GM23338 (cell line): ENCODE measurements at regions not wholly inside any gene's neighbourhood (a gene's known extent, or its start where the extent isn't known, plus 50 kb on each side); places are given as distances from the start of the nearest gene placed in this dataset.
A peak's percentile ranks its signal among the peaks of the same experiment; 100 is the strongest.

ENCODE experiments used
- ATAC-seq: fragments of 200-7000 bp; cut with Tn5 transposase; 3 replicates; pipeline ENCODE4 v1.9.1; 2020
- DNase-seq: peaks from one replicate; pipeline ENCODE4 v3.0.0-alpha.2; 2015; ENCODE audit warnings: low spot score
- H2AFZ ChIP-seq: fragments of 200-600 bp; sonication (generic); 2 replicates; pipeline ENCODE4 v1.8.0; 2016; ENCODE audit warnings: antibody characterized with exemption, mild to moderate bottlenecking, moderate library complexity
- H3F3A ChIP-seq: fragments of 200-600 bp; sonication (generic); replicated peaks from 2 replicates; pipeline ENCODE4 v1.8.0; 2017; ENCODE audit warnings: antibody characterized with exemption, mixed run types, low read depth
- H3K27ac ChIP-seq: fragments of 200-600 bp; sonication (generic); 2 replicates; pipeline ENCODE4 v1.6.1; 2016; ENCODE audit warnings: low read depth
- H3K27me3 ChIP-seq: fragments of 200-600 bp; sonication (generic); 2 replicates; pipeline ENCODE4 v1.8.0; 2016; ENCODE audit warnings: mild to moderate bottlenecking, mixed run types, moderate library complexity; ENCODE audit not compliant: insufficient read depth
- H3K36me3 ChIP-seq: fragments of 200-600 bp; sonication (generic); 2 replicates; pipeline ENCODE4 v1.8.0; 2016; ENCODE audit warnings: mild to moderate bottlenecking; ENCODE audit not compliant: insufficient read depth
- H3K4me1 ChIP-seq: fragments of 200-600 bp; sonication (generic); 2 replicates; pipeline ENCODE4 v1.8.0; 2016; ENCODE audit warnings: mild to moderate bottlenecking, moderate library complexity; ENCODE audit not compliant: insufficient read depth
- H3K4me2 ChIP-seq: fragments of 200-600 bp; sonication (generic); 2 replicates; pipeline ENCODE4 v1.7.1; 2017; ENCODE audit warnings: mixed run types
- H3K4me3 ChIP-seq: fragments of 200-600 bp; sonication (generic); 2 replicates; pipeline ENCODE4 v1.6.1; 2016; ENCODE audit warnings: mixed run types
- H3K79me2 ChIP-seq: fragments of 200-600 bp; sonication (generic); replicated peaks from 2 replicates; pipeline ENCODE4 v1.8.0; 2017; ENCODE audit warnings: mild to moderate bottlenecking; ENCODE audit not compliant: insufficient read depth
- H3K9me2 ChIP-seq: fragments of 200-600 bp; sonication (generic); 2 replicates; pipeline ENCODE4 v1.8.0; 2017; ENCODE audit not compliant: insufficient read depth
- H4K20me1 ChIP-seq: fragments of 200-600 bp; sonication (generic); replicated peaks from 2 replicates; pipeline ENCODE4 v1.8.0; 2017; ENCODE audit warnings: mild to moderate bottlenecking; ENCODE audit not compliant: insufficient read depth
- H3K27ac Mint-ChIP-seq: 2 replicates; pipeline ENCODE4 v1.8.0; 2020; ENCODE audit warnings: inconsistent platforms, mild to moderate bottlenecking, moderate library complexity, mixed read lengths
- H3K27me3 Mint-ChIP-seq: 3 replicates; pipeline ENCODE4 v1.8.0; 2022; ENCODE audit warnings: low read depth, mild to moderate bottlenecking, moderate library complexity, mixed read lengths, inconsistent platforms; ENCODE audit not compliant: insufficient read depth, poor library complexity
- H3K36me3 Mint-ChIP-seq: 3 replicates; pipeline ENCODE4 v1.8.0; 2021; ENCODE audit warnings: low read depth, mild to moderate bottlenecking, inconsistent platforms, moderate library complexity, mixed read lengths
- H3K4me1 Mint-ChIP-seq: 3 replicates; pipeline ENCODE4 v1.8.0; 2020; ENCODE audit warnings: mild to moderate bottlenecking, inconsistent platforms, mixed read lengths
- H3K4me3 Mint-ChIP-seq: 3 replicates; pipeline ENCODE4 v1.8.0; 2021; ENCODE audit warnings: moderate library complexity, mild to moderate bottlenecking, inconsistent platforms, mixed read lengths
- H3K9me3 Mint-ChIP-seq: 3 replicates; pipeline ENCODE4 v1.8.0; 2020; ENCODE audit warnings: moderate library complexity, mild to moderate bottlenecking, inconsistent platforms, mixed read lengths
- CREB1 ChIP-seq: fragments of 250-450 bp; sonication (Bioruptor Pico); IDR thresholded peaks from 2 replicates; pipeline ENCODE4 v1.5.0; 2020; ENCODE audit warnings: low read depth, mild to moderate bottlenecking, moderate library complexity
- CTCF ChIP-seq, 2 experiments: fragments of 200-600 bp in 1 of 2; sonication (generic) in 1 of 2; conservative IDR thresholded peaks; 2 replicates each; pipeline versions ENCODE4 v1.5.1 to v1.6.1; 2016 to 2017; ENCODE audit warnings: antibody characterized with exemption in 2 of 2, low read depth in 2 of 2, mild to moderate bottlenecking in 2 of 2, moderate library complexity in 1 of 2
- EZH2 ChIP-seq: fragments of 200-600 bp; sonication (generic); IDR thresholded peaks from one replicate; pipeline ENCODE4 v1.8.0; 2017; ENCODE audit warnings: antibody characterized with exemption, mild to moderate bottlenecking, low read depth; ENCODE audit not compliant: unreplicated experiment
- EZH2phosphoT487 ChIP-seq: fragments of 200-600 bp; sonication (generic); IDR thresholded peaks from one replicate; pipeline ENCODE4 v1.8.1; 2018; ENCODE audit warnings: antibody characterized with exemption; ENCODE audit not compliant: unreplicated experiment
- JUNB ChIP-seq: IDR thresholded peaks from one replicate; pipeline ENCODE4 v1.6.1; 2016; ENCODE audit warnings: antibody characterized with exemption; ENCODE audit not compliant: unreplicated experiment
- POLR2AphosphoS5 ChIP-seq: IDR thresholded peaks from 2 replicates; pipeline ENCODE4 v1.6.1; 2016; ENCODE audit warnings: antibody characterized with exemption, low read depth
- REST ChIP-seq: IDR thresholded peaks from one replicate; pipeline ENCODE4 v1.6.1; 2018; ENCODE audit warnings: antibody characterized with exemption; ENCODE audit not compliant: unreplicated experiment
- STAT1 ChIP-seq: IDR thresholded peaks from one replicate; pipeline ENCODE4 v1.6.1; 2016; ENCODE audit warnings: antibody characterized with exemption; ENCODE audit not compliant: unreplicated experiment
- ZNF114 ChIP-seq: fragments of 250-450 bp; sonication (Bioruptor Pico); IDR thresholded peaks from 2 replicates; pipeline ENCODE4 v1.5.0; 2020; ENCODE audit warnings: mild to moderate bottlenecking, moderate library complexity

- Mint-ChIP-seq H3K27ac (no peak overlapping the region), H3K27me3 (peaks cover 3% of the 10 kb centered on the region), H3K4me1 (peaks cover 15% of the 10 kb centered on the region), H3K9me3 (no peaks in the 10 kb centered on the region), H3K36me3 (peaks cover 19% of the 10 kb centered on the region; the same call in 2 of the 3 replicates), H3K4me3 (no peak overlapping the region)
- no peaks in the 10 kb centered on the region for H3K79me2 ChIP-seq
- H3F3A ChIP-seq, result no peaks in the 10 kb centered on the region
- ATAC-seq, result peak; percentile 25; the same call in 1 of the 3 replicates
- no peaks in the 10 kb centered on the region for H4K20me1 ChIP-seq
- no peak overlapping the region for H3K4me2 ChIP-seq
- no peaks in the 10 kb centered on the region for H3K27me3 ChIP-seq
- H3K9me2 ChIP-seq, result no peaks in the 10 kb centered on the region
- H3K4me3 ChIP-seq, result no peak overlapping the region
- H2AFZ ChIP-seq, result 0 out of 2 replicates have a peak overlapping the region, but pooled peaks have one; percentile 32
- H3K4me1 ChIP-seq, result no peaks in the 10 kb centered on the region
- DNase-seq, result peak; percentile 38
- H3K27ac ChIP-seq, result no peak overlapping the region
- TF ChIP-seq CTCF (conservative IDR thresholded peaks at IDR 0.05; ENCODE audit: low read depth in 2 of 2) (peak; percentile 13 to 54; a peak in 3 of 4 replicates), EZH2phosphoT487 (no peak)
- H3K36me3 ChIP-seq, result no peaks in the 10 kb centered on the region
These were observed 203.8 kb downstream of the AASDH start for GRCh38 chr4:56183344-56183959.

DNA sequence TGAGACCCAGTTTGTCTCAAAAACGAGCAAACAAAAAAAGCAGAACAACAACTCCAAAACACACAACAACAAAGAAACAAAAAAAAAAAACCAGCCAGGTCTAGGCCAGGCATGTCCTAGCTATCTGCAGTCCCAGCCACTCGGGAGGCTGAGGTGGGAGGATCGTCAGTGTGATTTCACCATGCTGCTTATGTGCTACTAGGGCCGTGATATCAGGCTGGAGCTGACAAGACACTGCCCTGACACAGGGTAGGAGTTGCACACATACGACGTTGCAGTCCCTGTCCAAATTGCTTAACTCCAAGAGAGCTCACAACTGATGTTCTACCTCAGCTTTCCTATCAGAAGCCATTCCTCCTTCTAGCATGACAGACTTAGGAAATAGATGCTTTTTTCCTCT is 204.9 kb downstream of the AASDH start:
- Mint-ChIP-seq H3K36me3 (peaks cover 22% of the 10 kb centered on the region), H3K27ac (no peak overlapping the region), H3K4me3 (no peak overlapping the region), H3K27me3 (peaks cover 3% of the 10 kb centered on the region), H3K9me3 (0 out of 3 replicates have a peak, but pooled peaks cover 1% of the 10 kb centered on the region), H3K4me1 (peaks cover 13% of the 10 kb centered on the region)
- Histone ChIP-seq H3K27ac (no peak overlapping the region), H3F3A (no peaks in the 10 kb centered on the region), H3K9me2 (no peaks in the 10 kb centered on the region), H3K36me3 (no peaks in the 10 kb centered on the region), H3K4me2 (no peak overlapping the region), H4K20me1 (no peaks in the 10 kb centered on the region), H3K4me3 (no peak overlapping the region), H2AFZ (no peak overlapping the region), H3K79me2 (peaks cover 4% of the 10 kb centered on the region; the same call in 1 of the 2 replicates), H3K27me3 (no peaks in the 10 kb centered on the region), H3K4me1 (no peaks in the 10 kb centered on the region)
- no peak for DNase-seq
- ATAC-seq, result no peak
- TF ChIP-seq JUNB (no peak), CREB1 (CRISPR knock-in tag) (no peak), STAT1 (no peak), ZNF114 (CRISPR knock-in tag) (no peak), REST (no peak), EZH2 (no peak), CTCF (conservative IDR thresholded peaks at IDR 0.05; ENCODE audit: low read depth in 2 of 2) (no peak), POLR2AphosphoS5 (no peak)
